ENCODE measurements at regions not wholly inside any gene's neighbourhood (a gene's known extent, or its start where the extent isn't known, plus 50 kb on each side); places are given as distances from the start of the nearest gene placed in this dataset.
"Not testable (repeated sequence)": the region's sequence is repeated elsewhere in the genome, so short reads cannot be mapped to it uniquely, and the experiment has no call there.

DNA sequence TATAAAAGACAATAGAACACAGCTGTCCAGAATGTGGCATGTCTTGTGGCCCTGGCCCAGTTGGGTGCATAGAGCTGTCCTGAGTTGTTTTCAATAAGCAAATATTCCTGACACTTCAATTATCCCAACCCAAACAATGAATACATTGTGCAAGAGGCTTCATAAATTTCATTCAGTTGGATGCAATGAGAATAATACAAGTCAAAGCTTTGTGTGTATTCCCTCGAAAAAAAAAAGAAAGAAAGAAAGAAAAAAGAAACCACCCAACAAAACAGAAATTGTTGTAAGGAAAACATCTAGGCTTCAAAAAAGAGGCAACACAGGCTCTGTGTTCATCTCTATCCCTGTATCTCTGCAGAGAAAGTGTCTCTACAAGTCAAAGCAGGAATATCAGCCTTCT is 138.7 kb upstream of the ADO start:
- no peak for DNase-seq

DNA sequence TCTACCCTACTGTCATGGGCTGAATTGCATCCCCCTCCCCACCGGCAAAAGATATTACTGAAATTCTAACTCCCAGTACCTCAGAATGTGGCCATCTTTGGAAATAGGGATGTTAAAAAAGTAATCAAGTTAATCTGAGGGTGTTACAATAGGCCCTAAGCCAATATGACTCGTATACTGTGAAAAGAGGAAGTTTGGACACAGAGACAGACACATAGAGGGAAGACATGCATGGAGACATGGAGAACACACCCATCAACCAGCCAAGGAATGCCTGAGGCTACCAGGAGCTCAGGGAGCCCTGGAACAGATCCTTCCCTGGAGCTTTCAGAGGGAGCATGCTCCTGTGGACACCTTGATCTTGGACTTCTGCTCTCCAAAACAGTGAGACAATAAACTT is 138.2 kb upstream of the ADO start:
- no peak for DNase-seq

DNA sequence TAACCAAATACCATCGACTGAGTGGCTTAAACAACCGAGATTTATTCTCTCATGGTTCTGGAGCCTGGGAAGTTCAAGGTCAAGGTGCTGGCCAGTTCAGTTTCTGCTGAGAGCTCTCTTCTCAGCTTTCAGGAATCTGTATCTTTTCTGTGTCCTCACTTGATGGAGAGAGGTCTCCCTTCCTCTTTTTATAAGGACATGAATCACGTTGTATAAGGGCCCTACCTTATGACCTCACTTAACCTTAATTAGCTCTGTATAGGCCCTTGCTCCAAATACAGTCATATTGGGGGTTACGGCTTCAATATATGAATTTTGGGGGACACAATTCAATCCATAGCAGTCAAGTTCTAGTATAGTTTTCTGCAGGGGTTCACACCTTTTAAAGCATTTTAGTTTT is 135.2 kb upstream of the ADO start:
- no peak for DNase-seq

DNA sequence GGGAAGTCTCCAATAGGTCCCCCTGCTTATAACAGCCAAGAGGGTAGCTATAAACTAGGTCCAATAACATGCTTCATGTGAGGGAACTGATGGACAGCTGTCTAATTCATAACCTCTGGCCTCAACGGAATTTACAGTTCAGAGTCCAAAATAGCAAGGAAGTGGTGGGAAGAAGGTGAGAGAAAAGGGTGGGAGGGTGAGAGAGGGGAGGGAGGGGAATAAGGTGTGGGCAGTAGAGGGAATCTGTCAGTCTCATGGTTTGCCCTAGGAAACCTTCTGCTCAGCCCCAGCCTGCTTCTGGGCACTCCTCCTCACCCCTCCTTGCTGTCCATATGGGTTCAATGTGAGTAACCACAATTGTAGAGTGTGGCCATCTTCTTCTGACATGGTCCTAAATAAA is 133.4 kb upstream of the ADO start:
- no peak for DNase-seq

DNA sequence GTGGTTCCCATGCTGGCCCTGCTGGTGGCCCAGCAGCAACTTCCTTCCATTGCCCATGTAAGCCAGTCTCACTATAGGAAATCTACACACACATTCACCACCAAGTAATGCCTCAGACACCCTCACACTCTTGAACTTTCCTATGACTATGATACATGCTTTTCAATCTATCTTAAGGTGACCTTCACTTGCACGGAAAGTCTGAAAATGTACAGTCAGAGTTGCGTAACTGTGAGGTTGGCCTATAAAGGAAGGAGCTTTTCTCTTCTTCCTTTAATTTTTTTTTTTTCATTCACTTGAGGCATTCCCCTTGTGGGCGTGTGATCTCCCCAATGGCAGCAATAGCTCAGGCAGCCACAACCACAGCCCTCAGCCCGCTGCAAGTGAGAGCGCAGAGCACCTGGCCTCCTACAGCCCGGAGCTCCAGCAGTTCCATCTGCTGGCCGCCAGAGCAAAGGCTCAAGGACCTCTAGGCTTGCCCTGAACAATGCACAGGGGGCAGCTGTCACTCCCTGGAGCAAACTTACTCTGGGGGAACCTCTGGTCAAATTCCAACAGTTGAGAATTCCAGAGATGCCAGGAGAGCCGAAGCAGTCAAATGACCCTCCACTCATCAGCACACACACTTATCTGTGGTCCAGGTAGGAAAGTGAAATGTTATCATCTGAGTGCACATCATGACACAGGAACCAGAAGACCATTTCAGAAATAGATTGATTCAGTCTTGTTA is 123.1 kb upstream of the ADO start:
- peak; percentile 74 for DNase-seq

DNA sequence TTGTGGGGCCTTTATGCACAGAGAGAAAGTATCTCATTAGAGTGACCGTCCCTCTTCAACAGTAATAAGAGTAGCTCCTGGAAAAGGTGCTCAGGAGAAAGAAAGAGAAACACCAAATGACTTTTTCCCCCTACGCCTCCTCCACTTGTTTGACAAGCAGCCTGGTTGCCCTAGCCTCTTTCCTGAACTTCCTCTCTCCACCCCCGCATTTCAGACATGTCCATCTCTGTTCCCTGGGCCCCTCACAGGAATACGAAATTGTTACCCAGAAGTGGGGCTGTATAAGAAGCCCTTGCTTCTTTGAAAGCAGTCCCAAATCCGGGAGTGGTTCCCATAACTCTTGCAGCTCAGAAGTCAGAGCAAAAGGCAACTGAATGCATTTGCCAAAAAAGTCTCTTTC is 119.6 kb upstream of the ADO start:
- no peak for DNase-seq

DNA sequence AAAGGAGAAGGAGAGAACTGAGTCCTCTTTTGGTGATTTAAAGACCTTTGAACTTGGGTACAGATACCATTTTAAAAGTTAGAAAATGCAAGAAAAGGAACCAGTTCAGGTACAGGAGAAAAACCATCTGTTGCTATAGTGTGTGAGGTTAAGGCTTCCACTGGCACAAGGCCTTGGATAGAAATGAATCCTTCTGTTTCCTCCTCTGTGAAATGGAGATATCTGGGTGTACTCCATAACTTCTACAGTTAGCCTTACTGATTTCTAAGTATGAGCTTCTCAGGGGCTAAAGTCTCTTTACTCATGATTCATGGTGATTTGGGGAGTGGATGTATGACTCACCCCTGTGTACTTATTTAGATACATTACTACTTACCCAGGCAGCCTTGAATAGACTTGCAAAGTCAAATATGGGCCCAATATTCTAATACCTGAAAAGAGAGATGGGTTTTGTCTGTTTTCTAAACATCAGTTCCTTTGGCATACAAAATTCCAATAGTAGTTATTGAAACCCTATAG is 117.2 kb upstream of the ADO start:
- DNase-seq: no peak

DNA sequence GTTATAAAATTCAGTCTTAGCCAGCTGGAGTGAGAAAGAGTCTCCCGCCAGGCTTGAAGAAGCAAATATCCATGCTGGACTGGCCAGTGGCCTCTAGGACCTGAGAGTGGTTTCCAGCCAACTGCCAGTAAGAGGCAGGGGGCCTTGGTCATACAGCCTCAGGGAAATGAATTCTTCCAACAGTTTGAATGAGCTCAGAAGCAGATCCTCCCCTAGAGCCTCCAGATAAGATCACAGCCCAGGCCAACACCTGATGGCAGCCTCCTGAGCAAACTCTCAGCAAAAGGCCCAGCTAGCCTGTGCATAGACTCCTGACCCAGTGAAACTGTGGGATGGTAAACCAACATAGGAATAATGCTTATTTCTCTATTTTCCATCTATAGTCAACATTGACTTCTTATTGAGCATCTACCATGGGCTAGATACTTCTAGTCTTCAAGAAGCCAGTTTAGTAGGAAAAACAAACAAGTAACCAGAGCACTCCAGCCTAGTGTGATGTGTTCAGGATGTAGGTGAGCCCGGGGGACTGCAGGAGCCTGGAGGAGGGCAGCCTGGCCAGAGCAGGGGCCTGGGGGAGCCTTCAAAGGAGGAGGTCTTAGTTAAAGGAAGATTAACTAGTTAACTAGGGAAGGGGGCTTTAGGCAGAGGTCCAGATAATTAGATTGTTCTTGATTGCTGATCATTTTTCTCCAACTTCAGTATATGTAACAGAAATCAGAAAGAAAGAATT is 115.4 kb upstream of the ADO start:
- DNase-seq: no peak

DNA sequence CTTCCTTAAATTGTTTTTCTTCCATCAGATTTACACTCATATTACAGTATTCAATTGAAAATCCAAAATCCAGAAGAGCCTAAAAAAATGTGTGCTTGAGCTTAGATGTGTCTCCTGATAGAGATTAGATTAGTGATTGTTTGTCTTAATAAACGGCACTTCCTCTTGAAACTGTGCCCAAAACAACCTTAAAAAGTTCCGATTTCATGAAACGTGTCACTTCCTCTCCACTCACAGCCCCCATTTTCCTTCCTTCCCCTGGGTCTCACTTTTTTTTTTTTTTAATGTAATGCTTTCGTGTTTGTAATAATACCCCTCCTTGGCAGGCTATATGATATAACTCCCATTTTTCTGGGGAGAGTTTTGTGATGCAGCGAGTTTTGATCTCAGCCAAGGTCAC is 114.8 kb upstream of the ADO start:
- DNase-seq: peak; percentile 59

DNA sequence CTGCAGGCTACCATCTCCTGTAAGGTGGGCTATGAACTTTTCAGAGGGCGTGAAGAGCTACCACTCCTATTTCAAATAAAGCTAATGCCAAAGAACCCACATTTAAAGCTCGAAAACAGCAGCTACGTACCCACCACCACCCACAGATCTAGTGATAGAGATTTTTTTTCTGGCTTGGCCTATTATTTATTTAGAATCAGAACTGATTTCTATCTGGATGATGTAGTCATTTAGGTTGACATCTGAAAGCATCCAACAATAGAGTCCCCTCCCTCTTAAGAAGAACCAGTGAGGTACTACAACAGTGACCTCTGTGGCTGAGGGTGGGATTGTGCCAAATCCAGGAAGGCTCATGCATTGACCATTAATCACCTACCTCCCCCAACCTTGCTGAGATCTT is 113.8 kb upstream of the ADO start:
- DNase-seq: peak; percentile 36

DNA sequence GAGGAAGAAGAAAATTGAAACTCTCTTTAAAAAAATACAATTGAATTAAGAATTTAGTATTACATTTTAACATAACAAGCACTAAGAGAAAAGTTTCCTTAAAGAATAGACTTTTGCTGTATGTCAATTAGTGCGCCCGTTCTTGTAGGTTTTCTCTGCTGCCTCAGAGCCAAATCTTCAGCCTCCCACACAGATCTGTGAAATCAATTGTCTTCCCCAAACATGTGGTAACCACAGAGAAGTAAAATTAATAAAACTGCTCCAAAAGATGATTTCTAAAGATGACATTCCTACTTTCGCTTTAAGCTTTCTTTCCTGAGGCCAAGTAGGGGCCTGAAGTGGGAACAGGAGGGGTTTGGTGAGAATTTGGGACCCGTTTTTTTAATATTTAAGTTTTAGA is 113.2 kb upstream of the ADO start:
- no peak for DNase-seq

DNA sequence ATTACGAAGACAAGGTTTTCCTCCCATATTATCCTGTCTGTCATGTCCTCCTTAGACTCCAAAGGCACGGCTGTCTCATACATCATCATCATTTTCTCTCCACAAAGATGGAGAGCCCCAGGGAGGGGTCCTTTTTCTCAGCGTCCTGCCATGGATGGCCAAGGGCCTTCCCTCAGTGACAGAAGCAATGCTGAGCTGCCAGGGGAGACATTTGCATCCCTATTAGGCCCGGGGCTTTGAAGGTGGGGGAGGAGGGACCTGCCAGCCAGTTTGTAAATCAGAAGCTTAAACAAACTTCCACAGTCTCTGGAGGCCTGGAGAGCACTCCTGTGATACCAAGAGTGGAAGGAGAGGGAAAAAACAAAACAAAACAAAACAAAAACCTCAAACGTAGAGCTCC is 112.4 kb upstream of the ADO start:
- no peak for DNase-seq

DNA sequence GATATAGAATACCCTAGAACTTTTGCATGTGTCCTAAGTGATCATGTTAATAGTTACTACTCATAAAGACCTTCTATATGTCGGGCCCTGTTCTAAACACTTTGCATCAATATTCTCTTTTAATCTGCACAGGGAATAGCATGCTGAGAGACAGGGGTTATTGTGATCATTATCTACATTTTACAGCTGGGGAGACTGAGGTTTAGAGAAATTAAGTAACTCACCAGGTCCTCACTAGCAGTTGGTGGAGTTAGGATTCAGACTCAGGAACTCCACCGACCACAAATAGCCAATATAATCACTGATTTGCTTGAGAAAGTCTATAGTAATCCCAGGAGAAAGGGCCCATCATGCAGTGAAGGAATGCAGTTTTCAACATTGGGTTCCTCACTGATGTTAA is 111.2 kb upstream of the ADO start:
- no peak for DNase-seq

DNA sequence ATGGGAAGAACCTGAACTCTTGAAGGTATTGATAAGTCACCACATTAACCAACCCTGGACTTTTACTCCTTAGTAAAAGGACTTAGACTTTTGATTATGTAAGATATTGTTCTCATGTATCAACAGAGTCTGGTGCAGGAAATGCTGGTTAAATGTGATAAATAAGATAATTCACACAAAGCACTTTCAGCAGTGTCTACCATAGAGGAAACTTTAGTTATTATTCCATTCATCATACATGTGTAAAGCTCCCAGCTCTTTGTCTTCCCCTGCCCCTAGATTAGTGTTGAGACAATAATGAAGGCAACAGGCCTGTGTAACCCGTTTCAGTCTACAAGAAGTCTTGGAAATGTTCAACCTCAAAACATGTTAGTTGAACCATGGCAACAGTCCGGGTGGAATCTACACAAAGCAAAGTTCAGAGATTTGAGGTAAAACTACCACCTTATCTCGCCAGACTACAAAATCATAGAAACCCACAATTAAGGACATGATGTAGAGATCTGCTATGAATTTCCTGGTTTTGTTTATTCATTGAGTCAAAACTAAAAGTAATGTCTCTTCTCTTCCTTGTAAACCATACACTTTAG is 109.9 kb upstream of the ADO start:
- peak; percentile 26 for DNase-seq

DNA sequence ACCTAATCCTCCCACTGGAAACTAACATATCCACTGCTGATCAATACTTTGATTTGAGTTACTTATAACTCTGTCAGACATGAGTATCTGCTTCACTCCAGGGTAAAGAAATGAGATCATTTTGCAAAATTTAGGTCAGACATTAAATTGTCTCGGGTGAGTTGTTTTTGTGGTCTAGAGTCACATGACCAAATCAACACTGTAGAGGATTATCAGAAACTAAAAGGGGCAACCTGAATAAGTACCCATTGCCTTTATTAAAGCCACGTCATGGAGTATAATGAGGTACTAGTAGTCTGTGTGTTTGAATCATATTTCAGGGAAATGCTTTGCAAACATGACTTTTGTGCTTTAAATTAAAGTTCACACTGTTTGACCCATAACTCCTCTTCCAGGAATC is 107.7 kb upstream of the ADO start:
- DNase-seq: no peak

DNA sequence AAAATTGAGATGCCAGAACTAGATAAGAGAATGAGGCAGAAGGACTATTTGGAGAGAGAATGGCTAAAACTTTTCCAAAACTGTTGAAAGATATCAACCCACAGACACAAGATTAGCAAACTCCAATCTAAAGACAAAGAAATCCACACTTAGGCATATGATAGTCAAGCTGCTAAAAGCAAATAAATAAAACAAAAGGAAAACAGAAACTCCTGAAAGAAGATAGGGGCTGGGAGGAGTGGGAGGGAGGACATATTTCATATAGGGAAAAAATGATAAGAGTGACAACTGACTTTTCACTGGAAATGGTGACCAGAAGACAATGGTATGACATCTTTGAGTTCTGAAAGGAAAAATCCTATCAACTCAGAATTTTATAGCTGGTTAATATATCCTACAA is 105.4 kb upstream of the ADO start:
- no peak for DNase-seq

DNA sequence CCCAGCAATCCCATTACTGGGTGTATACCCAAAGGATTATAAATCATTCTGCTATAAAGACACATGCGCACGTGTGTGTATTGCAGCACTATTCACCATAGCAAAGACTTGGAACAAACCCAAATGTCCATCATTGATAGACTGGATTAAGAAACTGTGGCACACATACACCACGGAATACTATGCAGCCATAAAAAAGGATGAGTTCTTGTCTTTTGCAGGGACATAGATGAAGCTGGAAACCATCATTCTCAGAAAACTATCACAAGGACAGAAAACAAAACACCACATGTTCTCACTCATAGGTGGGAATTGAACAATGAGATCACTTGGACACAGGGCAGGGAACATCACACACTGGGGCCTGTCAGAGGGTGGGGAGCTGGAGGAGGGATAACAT is 100.4 kb upstream of the ADO start:
- not testable (repeated sequence) for DNase-seq

DNA sequence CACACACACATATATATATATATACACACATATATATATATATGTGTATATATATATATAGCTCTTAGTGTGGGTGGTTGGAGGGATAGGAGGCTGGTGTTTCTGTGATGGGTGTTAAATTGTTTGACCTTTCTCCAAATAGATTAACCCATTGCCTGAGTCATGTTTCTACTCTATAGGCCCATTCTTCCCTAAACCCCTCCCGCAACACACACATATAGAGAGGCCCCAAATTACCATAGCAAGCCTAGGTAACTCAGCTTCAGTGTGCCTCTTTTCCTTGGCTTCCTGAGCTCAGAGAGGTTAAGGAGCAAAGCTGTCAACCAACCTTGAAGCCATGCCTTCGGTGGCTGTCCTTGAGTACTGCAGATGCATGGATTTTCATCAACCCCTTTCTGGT is 98.7 kb upstream of the ADO start:
- DNase-seq: no peak

DNA sequence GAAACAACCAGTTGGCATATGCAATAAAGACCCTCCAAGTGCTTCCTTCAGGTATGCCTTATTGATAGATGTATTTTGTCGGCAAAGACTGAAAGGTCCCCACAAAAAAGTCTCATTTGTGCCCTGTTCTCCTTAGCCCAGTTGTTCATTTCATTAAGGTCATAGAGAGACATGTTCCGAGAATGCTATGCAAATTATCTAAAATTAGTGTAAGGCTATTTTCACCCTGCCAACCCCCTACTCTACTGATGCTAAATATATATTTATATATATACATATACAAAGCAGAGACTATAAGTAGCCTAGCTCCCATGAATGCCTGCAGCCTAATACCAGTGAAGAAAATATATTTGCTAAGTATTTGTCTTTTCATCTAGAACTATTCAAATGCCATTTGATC is 96.7 kb upstream of the ADO start:
- no peak for DNase-seq

DNA sequence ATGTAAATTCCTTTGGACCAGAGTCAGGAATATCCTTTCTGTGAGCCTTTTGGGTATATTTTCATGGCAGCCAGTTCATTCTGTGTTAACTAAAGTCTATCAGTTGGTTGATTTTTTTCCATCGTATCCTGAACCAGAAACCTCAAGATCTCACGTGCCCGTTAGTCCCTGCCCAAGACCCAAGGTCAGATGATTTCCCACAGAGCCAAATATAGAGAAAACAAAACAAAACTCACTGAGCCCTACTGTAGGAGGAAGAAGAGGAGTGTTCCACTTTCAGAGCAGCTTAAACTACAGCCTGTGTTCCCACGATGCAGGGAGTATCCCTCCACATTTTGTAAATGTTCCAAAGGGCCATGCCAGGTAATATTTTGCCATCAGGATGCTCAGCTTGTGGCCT is 96.0 kb upstream of the ADO start:
- no peak for DNase-seq

DNA sequence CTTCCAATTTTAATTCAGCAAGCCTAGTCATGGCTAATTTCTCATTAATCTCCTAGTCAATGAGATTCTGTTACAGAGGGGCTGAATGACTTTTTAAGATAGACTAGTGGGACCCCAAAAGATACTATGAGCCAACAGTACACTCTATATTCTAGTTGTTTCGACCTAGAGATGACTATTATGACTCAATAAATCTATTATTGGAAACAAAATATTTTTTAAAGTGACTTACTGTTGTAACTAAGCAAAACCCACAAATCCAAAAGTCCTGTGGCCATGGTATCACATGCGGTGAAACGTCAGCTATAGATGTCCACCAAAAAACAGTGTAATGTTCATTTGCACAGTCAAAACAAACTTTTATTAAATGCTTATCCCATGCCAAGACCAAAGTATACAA is 95.3 kb upstream of the ADO start:
- no peak for DNase-seq

DNA sequence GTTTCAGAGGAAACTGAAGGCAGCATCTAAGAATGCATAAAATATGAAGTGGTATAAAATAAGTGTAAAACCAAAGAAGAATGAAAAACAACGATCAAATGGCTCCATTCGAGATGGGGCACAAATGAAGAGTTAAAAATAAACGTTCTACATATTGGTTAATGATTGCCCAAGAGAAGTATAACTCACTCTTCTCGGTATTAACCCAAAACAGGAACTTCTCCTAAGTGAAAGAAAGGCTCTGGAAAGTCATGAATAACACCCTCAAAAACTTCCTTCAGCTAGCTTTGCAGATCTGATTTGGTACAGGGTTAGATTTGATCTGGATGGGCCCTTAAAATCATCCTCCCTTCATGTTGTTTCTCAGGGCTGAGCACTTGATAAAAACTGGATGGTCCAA is 94.3 kb upstream of the ADO start:
- no peak for DNase-seq

DNA sequence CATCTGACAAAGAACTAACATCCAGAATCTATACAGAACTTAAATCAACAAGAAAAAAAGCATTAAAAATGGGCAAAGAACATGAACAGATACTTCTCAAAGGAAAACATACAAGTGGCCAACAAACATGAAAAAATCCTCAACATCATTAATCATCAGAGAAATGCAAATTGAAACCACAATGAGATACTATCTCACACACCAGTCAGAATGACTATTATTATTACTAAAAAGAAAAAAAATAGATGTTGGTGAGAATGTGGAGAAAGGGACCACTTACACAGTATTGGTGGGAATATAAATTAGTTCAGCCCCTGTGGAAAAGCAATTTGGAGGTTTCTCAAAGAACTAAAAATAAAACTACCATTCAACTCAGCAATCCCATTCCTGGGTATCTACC is 89.1 kb upstream of the ADO start:
- no peak for DNase-seq

DNA sequence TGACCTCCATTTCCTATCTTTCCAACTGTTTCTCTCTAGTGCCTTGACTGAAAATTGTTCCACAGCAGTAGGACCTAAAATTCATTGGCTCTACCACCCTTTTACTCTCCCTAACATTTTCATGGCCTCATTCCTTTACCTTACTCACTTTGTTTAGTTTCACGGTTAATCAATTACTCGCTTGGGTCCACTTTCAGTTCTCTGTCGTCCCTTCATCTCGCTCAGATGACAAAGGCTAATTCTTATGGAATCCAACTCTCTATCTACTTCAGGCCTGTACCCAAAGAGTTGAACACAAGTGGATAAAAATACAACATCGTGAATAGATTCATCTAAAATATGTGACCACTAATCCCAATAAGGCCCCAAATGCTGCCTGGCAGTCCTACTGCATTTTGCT is 85.9 kb upstream of the ADO start:
- DNase-seq: no peak
